Hippocampal formation (tissue), 2 donors: ENCODE measurements at regions not wholly inside any gene's neighbourhood (a gene's known extent, or its start where the extent isn't known, plus 50 kb on each side); places are given as distances from the start of the nearest gene placed in this dataset.
A peak's percentile ranks its signal among the peaks of the same experiment; 100 is the strongest.
"Not testable (repeated sequence)": the region's sequence is repeated elsewhere in the genome, so short reads cannot be mapped to it uniquely, and the experiment has no call there.

Source experiments
- DNase-seq, 2 donors: peaks; one replicate each; lab custom pipeline; 2025; lab: John Stamatoyannopoulos, UW

DNA sequence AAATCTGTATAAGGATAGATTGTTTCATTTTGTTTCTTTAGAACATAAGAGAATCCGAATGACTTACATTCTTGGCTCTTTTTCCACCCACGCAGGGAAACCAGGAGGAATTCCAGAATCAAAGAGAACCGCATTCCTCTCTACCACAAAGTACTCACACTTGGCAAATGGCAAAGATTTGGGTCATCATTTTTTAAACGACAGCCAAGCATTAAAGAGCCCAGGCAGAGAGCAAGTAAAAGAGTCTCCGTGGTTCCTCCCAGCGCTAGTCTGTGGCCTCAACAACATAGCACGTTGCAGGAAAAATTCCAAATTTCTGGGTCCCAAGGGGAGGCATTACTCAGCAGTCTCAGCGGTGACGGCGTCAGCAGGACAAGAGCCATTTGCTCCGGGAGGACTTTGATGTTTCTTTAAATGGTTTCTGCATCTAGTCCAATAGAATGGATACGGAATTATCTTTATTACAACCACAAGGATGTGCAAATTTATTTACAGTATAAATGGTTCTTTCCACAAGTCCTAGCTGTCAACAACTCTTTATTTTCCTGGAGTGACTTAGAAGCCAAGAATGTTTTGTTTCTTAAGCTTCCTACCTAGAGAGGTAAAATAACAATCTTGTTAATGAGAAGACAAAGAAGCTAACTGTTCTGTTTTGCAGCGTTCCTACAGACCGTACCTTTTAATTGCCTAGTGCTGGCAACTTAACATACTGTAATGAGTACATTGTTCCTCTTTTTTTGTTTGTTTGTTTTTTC, 232.5 kb downstream of the SKIDA1 start:
- DNase-seq, result peak in 1 of 2 donors; percentile 11

DNA sequence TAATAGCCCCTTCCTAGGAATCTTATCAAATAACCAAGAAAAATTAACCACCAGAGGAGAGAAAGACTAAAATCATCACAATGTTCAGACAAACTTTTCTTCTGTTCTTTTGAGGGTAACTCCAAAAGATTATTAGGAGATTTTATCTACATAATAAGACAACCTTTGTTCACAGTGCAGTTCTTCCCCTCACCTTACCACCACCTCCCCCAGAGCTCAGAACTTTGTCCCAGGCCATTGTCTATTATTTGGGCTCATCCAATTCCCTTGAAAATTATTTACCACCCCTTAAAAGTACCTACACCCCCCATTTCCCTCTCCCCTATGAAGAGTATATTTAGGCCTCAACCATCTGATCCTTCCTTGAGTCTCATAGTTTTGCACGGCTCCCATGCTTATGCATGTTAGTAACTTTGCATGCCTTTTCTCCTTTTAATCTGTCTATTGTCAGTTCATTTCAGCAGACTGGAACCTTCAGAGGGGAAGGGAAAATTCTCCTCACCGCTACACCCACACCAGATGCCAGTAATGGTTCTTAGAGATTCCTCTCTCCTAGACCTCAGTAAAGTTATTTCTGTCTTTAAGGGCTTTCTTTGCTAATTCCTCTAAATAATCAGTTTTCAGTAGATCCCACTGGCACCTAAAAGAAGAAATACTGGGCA, 234.9 kb downstream of the SKIDA1 start:
- DNase-seq, result no peak

DNA sequence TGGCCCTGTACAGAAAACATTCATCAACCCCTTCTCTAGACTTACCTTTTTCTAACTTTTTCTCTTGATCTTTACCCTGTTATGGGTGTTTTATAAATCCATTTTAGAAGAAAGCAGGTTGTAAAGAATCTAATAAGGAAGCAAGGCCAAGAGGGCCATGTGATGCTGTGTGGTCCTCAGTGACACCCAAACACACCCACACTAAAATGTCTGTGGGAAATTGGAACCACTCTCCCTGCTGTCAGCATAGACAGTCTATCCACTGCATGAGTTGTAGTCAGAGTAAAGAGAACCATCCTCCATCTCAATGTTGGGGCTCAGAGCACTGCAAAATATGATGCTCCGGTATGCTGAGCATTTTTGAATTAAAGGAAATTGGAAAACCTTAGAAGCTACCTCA, 235.5 kb downstream of the SKIDA1 start:
- DNase-seq, result no peak

DNA sequence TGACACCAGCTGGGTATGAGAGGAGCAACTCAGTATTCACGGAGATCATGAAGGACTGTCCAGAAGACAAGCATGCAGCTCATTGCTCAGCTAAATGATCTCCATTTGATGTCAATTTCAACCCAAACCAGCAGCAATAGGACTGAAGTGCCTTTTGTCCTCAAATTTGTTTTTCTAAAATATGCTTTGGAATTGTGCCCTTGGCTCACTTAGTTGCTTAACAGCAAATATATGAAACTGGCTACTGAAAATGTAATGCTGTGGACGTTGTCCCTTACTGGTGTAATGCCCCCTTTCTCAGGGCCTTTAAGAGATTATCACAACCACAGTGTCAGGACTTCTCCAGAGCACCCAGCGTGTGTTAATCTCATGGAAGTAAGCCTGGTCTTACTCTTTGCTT, 236.2 kb downstream of the SKIDA1 start:
- no peak for DNase-seq

DNA sequence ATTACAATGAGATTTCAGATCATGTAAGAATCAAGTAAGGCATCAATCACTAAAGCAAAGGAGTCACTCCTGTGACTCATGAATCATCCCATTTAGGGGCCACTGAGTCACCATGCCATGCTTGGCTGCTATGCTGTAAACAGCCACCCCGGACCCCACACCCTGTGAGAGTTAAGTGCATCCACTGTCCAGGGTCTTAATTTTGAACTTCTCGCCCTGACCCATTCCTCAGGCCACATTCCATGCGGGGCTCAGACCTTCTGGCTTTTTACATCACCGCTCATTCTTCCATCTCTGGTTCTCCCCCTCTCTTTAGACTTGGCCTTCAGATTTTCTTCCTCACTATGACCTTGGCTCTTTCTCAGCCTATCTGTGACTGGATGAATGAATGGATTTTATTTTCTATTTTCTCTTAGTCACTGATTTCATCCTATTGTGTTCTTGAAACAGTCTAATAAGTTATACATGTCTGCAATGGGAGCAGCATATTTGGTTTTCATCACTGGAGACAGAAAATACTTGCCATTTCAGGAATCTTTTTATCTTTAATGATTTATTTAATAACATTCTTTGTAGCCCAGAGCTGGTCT, 239.6 kb downstream of the SKIDA1 start:
- DNase-seq, result no peak

DNA sequence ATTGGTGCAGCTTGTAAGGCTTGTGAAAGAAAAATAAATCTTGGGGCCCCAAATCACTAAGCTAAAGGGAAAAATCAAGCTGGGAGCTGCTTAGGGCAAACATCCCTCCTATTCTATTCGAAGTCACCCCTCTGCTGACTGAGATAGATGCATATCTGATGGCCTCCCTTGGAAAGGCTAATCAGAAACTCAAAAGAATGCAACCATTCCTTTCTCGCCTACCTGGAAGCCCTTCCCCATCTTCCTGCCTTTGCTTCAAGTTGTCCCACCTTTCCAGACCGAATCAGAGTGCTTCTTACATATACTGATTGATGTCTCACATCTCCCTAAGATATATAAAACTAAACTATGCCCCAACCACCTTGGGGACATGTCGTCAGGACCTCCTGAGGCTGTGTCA, 240.3 kb downstream of the SKIDA1 start:
- DNase-seq, result no peak

DNA sequence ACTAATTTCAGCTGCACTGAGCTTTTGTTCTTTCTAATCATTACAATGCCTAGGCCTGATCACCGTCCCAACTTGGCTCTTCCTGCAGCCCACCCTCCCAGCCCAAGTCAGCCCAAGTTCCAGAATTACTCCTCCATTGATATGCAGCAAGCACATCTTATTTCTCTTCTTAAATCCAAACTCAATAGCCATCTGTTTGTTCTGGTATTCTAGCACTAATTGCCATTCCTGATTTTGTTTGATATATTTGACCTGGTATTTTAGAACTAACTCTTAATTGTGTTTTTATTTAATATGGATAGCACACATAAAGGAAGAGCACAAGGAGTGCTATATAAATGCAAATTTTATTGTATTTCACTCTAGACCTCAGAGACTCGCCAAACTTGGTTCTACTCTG, 241.2 kb downstream of the SKIDA1 start:
- no peak for DNase-seq

DNA sequence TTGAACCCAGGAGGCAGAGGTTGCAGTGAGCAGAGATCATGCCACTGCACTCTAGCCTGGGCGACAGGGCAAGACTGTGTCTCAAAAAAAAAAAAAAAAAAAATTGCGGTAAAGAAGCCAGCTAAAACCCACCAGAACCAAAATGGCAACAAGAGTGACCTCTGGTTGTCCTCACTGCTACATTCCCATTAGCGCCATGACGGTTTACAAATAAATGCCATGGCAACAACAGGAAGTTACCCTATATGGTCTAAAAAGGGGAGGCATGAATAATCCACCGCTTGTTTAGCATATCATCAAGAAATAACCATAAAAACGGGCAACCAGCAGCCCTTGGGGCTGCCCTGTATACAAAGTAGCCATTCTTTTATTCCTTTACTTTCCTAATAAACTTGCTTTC, 242.4 kb downstream of the SKIDA1 start:
- not testable (repeated sequence) for DNase-seq

DNA sequence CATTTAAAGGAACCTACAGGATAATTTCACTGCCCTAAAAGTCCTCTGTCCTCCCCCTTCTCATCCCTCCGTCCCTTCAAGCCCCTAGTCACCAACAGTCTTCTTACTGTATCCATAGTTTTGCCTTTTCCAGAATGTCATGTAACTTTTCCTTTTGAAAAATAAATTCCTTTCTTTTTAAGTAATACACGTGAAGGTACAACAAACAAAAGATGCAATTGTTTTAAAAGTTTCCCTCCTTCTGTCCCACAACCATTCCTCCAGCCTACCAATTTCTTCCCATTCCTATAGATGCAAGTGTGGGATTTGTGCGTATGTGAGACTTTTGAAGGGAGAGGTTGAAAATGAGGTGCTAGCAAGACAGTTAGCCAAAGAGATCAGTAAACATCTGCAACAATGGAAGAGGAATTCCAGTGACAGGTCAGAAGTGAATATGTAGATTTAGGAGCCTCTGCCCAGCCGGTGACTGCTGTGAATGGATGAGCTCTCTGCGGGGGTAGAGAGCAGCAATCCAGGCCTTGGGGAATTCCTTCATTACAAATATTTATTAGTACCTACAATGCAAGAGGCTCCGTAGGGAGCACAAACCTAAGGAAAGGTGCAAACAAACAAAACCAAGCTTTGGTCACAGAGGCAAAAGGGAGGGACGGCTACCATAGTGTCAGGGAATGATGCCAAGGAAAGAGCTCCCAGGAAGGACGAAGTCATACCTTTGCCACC, 243.6 kb downstream of the SKIDA1 start:
- DNase-seq, result no peak

DNA sequence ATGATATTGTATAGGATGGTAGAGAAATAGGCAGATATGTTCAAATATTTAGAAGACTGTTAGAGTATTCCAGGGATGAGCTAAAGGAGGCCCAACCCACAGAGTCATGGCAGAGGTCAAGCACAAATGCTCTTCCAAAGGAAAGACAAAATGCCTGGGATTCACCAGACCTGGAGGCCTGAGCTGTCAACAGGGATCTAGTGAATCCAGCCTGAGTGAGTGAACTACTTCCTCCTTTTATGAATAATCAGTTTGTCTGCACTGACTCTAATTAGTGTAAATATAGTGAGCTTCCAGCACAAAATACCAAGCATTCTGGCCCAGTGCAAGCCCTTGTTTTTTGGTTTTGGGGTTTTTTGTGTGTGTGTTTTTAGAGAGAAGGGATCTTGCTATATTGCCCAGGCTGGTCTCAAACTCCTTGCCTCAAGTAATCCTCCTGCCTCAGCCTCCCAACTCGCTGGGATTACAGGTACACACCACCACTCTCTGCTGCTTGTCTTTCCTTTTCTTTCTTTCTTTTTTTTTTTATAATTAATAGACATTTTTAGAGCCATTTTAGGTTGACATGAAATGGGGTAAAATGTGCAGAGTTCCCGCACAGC, 244.4 kb downstream of the SKIDA1 start:
- DNase-seq, result no peak

DNA sequence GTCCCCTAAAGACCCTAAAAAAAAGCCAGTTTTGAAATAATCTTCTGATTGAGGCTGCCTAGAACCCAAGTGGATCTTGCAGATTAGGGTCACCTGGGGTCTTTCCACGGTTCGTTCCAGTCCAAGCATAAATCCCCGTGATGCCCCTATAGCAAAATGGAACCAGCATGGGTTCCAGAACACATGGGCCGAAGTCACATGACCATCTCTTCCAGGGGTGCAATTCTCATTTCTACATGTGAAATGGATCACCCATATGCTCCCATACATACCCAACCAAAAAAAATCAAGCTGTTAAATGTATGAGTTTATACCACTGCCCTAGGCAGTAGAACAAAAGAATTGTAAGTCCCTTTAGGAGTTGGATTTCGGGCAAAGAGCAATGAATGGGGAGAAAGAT, 245.4 kb downstream of the SKIDA1 start:
- no peak for DNase-seq

DNA sequence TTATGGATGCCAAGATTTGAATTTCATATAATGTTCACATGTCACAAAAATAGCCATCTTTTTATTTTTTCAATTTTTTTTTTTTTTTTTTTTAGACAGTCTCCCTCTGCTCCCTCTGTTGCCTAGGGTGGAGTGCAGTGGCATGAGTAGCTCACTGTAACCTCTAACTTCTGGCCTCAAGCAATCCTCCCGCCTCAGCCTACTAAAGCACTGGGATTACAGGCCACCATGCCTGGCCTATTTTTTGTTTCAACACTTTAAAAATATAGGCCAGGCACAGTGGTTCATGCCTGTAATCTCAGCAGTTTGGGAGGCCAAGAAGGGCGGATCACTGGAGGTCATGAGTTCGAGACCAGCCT, 246.3 kb downstream of the SKIDA1 start:
- no peak for DNase-seq

DNA sequence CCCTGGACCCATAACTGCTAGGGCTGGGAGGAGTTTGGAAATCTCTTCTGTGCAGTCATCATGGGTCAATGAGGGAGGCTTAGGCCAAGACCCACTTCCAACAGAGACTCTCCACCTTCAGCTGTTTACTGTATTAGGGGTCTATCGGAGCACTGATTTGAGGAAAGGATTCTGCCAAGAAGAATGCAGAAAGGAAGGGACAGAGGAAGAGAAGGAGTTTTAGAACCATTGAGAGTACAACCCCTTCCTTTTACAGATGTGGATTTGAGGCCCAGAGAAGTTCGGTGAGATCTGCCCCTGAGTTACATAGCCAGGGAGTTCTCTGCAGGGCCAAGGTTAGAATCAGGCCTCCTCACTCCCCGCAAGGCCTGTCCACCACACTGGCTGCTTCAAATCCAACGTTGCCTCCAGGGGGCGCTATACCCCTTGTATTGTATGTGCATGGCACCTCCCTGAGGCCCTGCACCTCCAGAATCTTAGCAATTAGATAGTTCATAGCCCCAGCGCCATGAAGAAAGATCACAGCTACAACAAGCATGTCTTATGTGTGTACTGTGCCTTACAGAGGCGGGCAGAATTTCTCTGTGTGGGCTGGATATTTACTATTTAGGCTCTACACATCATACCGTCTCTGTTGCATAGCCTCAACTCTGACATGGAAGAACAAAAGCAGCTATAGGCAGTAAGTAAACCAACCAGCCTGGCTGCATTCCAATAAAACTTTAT, 246.8 kb downstream of the SKIDA1 start:
- DNase-seq, result peak in 1 of 2 donors; percentile 54

DNA sequence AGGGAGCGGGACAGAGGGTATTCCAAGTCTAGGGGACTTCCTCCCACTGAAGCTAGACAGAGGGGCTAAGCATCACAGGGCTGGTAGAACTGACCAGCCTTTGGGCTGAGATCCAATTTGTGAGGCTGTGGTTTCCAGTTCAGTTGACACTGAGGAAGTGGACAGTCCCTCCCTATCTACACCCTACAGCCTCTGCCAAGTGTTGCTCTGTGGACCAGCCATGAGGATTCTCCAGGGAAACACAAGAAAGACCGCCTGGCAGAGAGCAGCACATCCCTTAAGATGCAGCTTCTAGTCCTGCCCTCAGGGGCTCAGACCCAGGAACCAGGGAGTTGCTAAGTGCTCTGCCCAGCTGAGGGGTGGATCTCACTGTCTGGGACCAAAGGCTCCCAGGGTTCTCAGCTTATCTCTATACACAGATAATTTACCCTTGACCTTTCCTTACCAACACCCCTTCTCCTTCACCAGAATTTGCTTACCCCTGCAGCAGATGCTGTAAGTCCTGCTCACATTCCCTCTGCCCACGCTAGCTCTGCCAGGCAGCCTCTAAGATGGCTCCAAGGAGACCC, 252.0 kb downstream of the SKIDA1 start:
- DNase-seq, result no peak

DNA sequence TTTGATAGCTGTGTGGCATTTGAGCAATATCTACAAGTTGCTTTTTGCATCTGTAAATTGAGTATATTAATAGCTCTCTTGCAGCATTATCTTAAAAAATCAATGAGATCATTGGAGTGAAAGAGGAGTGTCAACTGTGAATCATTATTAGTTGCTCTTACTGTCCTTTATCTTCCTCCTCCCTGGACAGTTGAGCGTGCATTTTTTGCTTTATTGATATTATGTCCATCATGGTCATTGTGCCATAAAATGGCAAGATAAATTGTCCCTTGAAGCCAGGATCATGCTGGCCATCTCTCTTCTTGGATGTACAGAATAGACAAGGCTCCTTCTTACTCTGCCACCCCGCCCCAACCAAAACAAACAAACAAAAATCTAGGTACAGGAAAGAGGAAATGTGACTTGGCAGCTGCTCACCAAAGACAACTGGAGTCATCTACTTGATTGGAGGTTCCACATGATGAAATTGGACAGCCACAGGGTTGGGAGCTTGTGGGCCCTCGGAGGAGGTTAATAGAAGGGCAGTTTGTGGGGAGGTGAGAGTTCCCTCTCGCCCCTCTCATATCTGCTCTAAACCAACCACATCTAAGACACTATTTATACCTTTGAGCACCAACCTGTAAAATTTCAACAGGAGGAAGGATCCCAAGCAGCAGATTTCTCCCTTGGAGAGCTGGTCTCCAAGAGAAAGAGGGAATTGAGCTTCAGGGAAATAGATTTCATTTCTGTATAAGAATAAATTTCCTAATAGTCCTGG, 252.7 kb downstream of the SKIDA1 start:
- no peak for DNase-seq

DNA sequence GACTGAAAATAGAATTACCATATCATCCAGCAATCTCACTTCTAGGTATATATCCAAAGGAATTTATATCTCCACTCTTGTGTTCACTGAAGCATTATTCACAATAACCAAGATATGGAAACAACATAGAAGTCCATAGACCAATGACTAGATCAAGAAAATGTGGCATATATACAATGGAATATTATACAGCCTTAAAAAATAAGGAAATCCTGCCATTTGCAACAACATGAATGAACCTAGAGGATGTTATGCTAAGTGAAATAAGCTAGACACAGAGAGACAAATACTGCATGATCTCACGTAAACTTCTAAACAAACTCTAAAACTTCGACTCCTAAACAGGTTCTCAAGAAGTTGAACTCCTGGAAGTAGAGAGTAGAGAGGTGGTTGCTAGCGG, 254.5 kb downstream of the SKIDA1 start:
- no peak for DNase-seq

DNA sequence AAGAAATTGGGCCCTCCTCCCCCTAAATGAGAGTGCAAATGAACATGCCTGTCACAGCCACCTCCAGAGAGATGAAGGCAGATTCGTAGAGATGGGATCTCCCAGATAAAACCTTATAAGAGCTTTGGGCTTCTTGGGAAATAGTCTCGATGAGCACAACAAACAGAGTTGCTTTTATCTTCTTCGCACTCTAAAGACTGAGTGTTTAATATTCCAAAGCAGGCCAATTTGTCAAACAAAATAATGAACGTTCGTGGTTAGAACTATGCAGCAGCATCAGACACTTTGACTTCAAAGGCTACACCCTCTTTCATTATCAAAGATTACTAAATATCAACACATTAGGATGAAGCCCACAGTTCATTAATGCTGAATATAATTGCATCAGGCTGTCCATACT, 256.2 kb downstream of the SKIDA1 start:
- no peak for DNase-seq

DNA sequence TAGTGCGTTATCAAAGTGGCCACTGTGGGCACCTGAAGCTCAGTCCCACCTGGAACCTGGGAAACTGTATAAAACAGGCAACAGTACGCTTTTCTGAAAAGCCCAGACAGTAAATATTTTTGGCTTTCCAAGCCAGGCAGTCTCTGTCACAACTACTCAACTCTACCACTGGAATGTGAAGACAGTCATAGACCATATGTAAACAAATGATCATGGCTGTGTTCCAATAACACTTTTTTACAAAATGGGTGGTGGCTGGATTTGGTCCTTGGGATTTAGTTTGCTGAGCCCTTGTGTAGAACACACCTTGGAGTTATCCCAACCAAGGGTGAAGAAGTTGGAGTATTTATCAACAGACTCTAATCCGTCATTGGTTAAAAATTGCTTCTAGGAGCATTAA, 259.9 kb downstream of the SKIDA1 start:
- DNase-seq, result no peak

DNA sequence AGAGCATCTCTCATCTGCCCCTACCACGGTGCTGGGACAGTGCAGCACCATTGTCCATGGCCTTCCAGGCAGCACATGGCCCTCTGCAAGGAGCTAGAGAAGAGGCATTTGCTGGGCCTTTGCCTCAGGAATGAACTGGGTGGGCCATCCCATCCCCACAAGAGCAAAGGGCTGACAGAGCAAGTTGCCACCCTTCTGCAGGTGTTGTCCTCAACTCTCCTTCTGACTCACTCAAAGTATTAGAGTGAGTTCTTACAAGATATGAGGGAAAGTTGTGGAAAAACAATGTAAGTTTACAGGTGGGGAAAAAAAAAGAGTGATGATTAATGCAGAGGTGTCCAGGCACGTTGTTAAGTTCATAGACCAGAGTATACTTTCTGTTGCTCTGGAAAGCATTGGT, 261.2 kb downstream of the SKIDA1 start:
- DNase-seq, result no peak

DNA sequence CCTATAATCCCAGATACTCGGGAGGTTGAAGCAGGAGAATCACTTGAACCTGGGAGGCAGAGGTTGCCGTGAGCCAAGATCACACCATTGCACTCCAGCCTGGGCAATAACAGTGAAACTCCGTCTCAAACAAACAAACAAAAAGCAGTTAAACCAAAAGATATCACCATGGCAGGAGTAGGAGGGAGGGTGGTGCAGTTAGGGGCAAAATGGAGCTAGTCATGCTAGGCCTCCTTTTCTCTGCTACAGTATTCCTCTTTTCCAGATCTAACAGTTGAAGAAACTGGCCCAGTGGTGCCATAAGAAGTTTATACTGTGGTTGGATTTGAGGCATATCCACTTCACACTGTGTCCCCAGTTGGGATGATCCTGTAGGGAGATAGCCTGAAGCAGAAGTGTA, 261.6 kb downstream of the SKIDA1 start:
- no peak for DNase-seq
